Vagina (tissue), 2 donors: ENCODE measurements at regions not wholly inside any gene's neighbourhood (a gene's known extent, or its start where the extent isn't known, plus 50 kb on each side); places are given as distances from the start of the nearest gene placed in this dataset.

ENCODE experiments used
- CTCF ChIP-seq, 3 experiments: fragments of 450-650 bp in 2 of 3; fragments of 200-600 bp in 1 of 3; sonication (generic) in 1 of 3; IDR thresholded peaks; one replicate each; pipeline ENCODE4 v1.5.1; 2017 to 2019; ENCODE audit warnings: antibody characterized with exemption in 3 of 3, mild to moderate bottlenecking in 2 of 3, moderate library complexity in 2 of 3
- POLR2A ChIP-seq, 2 donors: fragments of 450-650 bp; IDR thresholded peaks; one replicate each; pipeline ENCODE4 v1.6.1; 2017; ENCODE audit warnings: antibody characterized with exemption in 2 of 2, mild to moderate bottlenecking in 2 of 2, moderate library complexity in 2 of 2

DNA sequence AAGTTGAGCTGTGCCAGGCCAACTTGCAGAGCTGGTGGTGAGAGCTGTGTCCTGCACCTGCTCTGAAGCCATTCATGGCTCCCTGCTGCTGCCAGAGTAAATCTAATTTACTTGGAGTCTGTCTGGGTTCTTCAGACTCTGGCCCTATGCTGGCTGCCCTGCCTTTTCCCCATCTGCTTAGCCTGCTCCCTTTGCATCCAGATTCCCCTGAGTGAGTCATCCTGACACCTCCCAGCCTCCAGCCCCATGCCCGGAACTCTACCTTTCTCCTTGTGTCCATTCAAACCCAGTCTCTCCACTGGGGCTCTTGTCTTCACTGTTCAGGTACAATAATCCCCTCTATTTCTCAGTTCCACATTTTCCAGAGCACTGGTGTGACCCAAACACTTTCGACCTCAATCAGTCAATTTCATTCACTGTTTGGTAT lies 434.4 kb upstream of the ZMIZ1 start:
- no peak for TF ChIP-seq CTCF (IDR thresholded peaks at IDR 0.05)
- TF ChIP-seq POLR2A (IDR thresholded peaks at IDR 0.05), result no peak
